ENCODE measurements at regions not wholly inside any gene's neighbourhood (a gene's known extent, or its start where the extent isn't known, plus 50 kb on each side); places are given as distances from the start of the nearest gene placed in this dataset.

GRCh38 chr11:70745941-70746340 lies 347.6 kb downstream of the CTTN start:
- Histone ChIP-seq H3K27me3 (ENCODE audit: control insufficient read depth in 1 of 2, insufficient read depth in 2 of 2, low read length in 2 of 2) (no peaks in the 10 kb centered on the region), H4K20me1 (ENCODE audit: insufficient read depth, low read length) (peaks cover 8% of the 10 kb centered on the region; the same call in 1 of the 2 replicates), H3K9me3 (ENCODE audit: low read length) (peaks cover 11% of the 10 kb centered on the region), H3K36me3 (replicated peaks in 1 of 2; ENCODE audit: control insufficient read depth in 1 of 2, insufficient read depth in 2 of 2, low read length in 2 of 2) (peaks cover 0 to 13% of the 10 kb centered on the region in 2 experiments; a peak in 1 of 5 replicates), H2AFZ (ENCODE audit: low read length) (no peak overlapping the region), H3K4me1 (ENCODE audit: insufficient read depth, low read length) (no peaks in the 10 kb centered on the region), H3K27ac (ENCODE audit: extremely low read length, insufficient read depth, low read length) (no peak overlapping the region), H3K4me3 (replicated peaks in 1 of 3; ENCODE audit: insufficient read depth in 1 of 3, low read depth in 2 of 3, low read length in 3 of 3) (no peak overlapping the region), H3K4me2 (ENCODE audit: low read depth, low read length) (no peak overlapping the region), H3K79me2 (ENCODE audit: insufficient read depth, low read length) (no peaks in the 10 kb centered on the region), H3K9ac (ENCODE audit: insufficient read depth, low read depth, low read length) (no peak overlapping the region)
- in situ Hi-C loops (cut with HindIII; ENCODE audit: extremely low pct_ligation_motif_present, low pct_unique_long_range_greater_than_20kb) = no loop called here
- ATAC-seq (no peak), FAIRE-seq (no peak), DNase-seq (ENCODE audit: low spot score) (no peak)
- TF ChIP-seq SETDB1 (CRISPR knock-in tag; IDR thresholded peaks at IDR 0.05; ENCODE audit: borderline replicate concordance) = no peak
- WGBS (ENCODE audit: low lambda C conversion rate) = 83% methylated on average over 3 of the region's 8 CpGs
- CTCF ChIA-PET (ENCODE audit: low intra/inter-chr PET ratio, low total read pairs) = no interaction called here
- intact Hi-C loops (cut with micrococcal nuclease; ENCODE audit: unreplicated experiment) = no loop called here
- POLR2A ChIA-PET = no interaction called here
- no TSS peak for BruUV-seq (replicated peaks)

GRCh38 chr11:70746351-70746750 lies 348.0 kb downstream of the CTTN start:
- WGBS (ENCODE audit: low lambda C conversion rate) = 96% methylated on average over 10 of the region's 11 CpGs
- no peak for DNase-seq (ENCODE audit: low spot score)
- no peak overlapping the region for H3K9ac ChIP-seq (ENCODE audit: insufficient read depth, low read depth, low read length)
- ChIA-PET POLR2A (no interaction called here), CTCF (ENCODE audit: low intra/inter-chr PET ratio, low total read pairs) (no interaction called here)
- H3K27me3 ChIP-seq (ENCODE audit: control insufficient read depth in 1 of 2, insufficient read depth in 2 of 2, low read length in 2 of 2) = no peaks in the 10 kb centered on the region
- no peaks in the 10 kb centered on the region for H3K79me2 ChIP-seq (ENCODE audit: insufficient read depth, low read length)
- H3K4me2 ChIP-seq (ENCODE audit: low read depth, low read length) = no peak overlapping the region
- H2AFZ ChIP-seq (ENCODE audit: low read length) = no peak overlapping the region
- ATAC-seq = no peak
- H3K4me3 ChIP-seq (replicated peaks in 1 of 3; ENCODE audit: insufficient read depth in 1 of 3, low read depth in 2 of 3, low read length in 3 of 3) = no peak overlapping the region
- no peaks in the 10 kb centered on the region for H3K4me1 ChIP-seq (ENCODE audit: insufficient read depth, low read length)
- peaks cover 6% of the 10 kb centered on the region; the same call in 1 of the 2 replicates for H4K20me1 ChIP-seq (ENCODE audit: insufficient read depth, low read length)
- in situ Hi-C loops (cut with HindIII; ENCODE audit: extremely low pct_ligation_motif_present, low pct_unique_long_range_greater_than_20kb) = no loop called here
- H3K9me3 ChIP-seq (ENCODE audit: low read length) = peaks cover 15% of the 10 kb centered on the region
- no TSS peak for BruUV-seq (replicated peaks)
- no peak for FAIRE-seq
- intact Hi-C loops (cut with micrococcal nuclease; ENCODE audit: unreplicated experiment) = no loop called here
- peaks cover 0 to 14% of the 10 kb centered on the region in 2 experiments; a peak in 1 of 5 replicates for H3K36me3 ChIP-seq (replicated peaks in 1 of 2; ENCODE audit: control insufficient read depth in 1 of 2, insufficient read depth in 2 of 2, low read length in 2 of 2)
- no peak overlapping the region for H3K27ac ChIP-seq (ENCODE audit: extremely low read length, insufficient read depth, low read length)
- TF ChIP-seq RBAK (CRISPR knock-in tag; IDR thresholded peaks at IDR 0.05) (no peak), ZBTB1 (CRISPR knock-in tag; IDR thresholded peaks at IDR 0.05; ENCODE audit: borderline replicate concordance) (no peak), E2F2 (CRISPR knock-in tag; IDR thresholded peaks at IDR 0.05; ENCODE audit: borderline replicate concordance) (no peak), HMGXB3 (CRISPR knock-in tag; IDR thresholded peaks at IDR 0.05; ENCODE audit: borderline replicate concordance) (no peak), ZBTB7B (CRISPR knock-in tag; IDR thresholded peaks at IDR 0.05) (no peak), YEATS2 (CRISPR knock-in tag; IDR thresholded peaks at IDR 0.05; ENCODE audit: borderline replicate concordance) (no peak), ZSCAN25 (CRISPR knock-in tag; IDR thresholded peaks at IDR 0.05) (no peak), DBP (CRISPR knock-in tag; IDR thresholded peaks at IDR 0.05; ENCODE audit: not compliant biosample characterization) (no peak), SP4 (CRISPR knock-in tag; IDR thresholded peaks at IDR 0.05) (no peak), MYPOP (CRISPR knock-in tag; IDR thresholded peaks at IDR 0.05) (no peak), NCOA1 (CRISPR knock-in tag; IDR thresholded peaks at IDR 0.05) (no peak)
